ENCODE measurements at regions not wholly inside any gene's neighbourhood (a gene's known extent, or its start where the extent isn't known, plus 50 kb on each side); places are given as distances from the start of the nearest gene placed in this dataset.

DNA sequence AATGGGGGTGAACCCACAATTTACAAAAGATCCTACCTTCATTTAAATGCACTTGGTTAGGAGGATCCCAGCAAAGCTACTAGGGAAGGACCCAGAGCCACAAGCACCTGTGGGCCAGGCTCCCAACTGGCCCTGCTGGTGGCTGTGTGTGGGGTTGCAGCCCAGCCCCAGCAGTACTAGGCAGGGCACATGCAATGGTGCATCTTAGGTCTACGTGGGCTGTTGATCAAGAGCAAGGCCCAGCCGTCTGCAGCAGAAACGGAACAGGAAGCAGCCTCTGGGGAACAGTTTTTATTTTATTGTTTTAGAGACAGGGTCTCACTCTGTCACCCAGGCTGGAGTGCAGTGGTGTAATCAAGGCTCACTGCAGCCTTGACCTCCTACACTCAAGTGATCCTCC is 134.1 kb upstream of the RAB4A start:
- no peaks in the 10 kb centered on the region for H3K79me2 ChIP-seq (replicated peaks; ENCODE audit: insufficient read depth, low read length)
- H3K9me3 ChIP-seq (ENCODE audit: low read length) = no peaks in the 10 kb centered on the region
- no peak overlapping the region for H3K4me3 ChIP-seq (ENCODE audit: low read length)
- TF ChIP-seq MXI1 (conservative IDR thresholded peaks at IDR 0.05; ENCODE audit: poor library complexity, severe bottlenecking) (no peak), RAD21 (conservative IDR thresholded peaks at IDR 0.05) (no peak), EP300 (conservative IDR thresholded peaks at IDR 0.05; ENCODE audit: poor library complexity, severe bottlenecking) (no peak), EZH2 (IDR thresholded peaks at IDR 0.05; ENCODE audit: borderline replicate concordance, insufficient read depth, low read length, poor library complexity, severe bottlenecking) (no peak), SMC3 (conservative IDR thresholded peaks at IDR 0.05; ENCODE audit: poor library complexity) (no peak), TAF1 (IDR thresholded peaks at IDR 0.05; ENCODE audit: low read depth) (no peak), POLR2AphosphoS5 (IDR thresholded peaks at IDR 0.05) (no peak)
- TF ChIP-seq, protein P1, sequence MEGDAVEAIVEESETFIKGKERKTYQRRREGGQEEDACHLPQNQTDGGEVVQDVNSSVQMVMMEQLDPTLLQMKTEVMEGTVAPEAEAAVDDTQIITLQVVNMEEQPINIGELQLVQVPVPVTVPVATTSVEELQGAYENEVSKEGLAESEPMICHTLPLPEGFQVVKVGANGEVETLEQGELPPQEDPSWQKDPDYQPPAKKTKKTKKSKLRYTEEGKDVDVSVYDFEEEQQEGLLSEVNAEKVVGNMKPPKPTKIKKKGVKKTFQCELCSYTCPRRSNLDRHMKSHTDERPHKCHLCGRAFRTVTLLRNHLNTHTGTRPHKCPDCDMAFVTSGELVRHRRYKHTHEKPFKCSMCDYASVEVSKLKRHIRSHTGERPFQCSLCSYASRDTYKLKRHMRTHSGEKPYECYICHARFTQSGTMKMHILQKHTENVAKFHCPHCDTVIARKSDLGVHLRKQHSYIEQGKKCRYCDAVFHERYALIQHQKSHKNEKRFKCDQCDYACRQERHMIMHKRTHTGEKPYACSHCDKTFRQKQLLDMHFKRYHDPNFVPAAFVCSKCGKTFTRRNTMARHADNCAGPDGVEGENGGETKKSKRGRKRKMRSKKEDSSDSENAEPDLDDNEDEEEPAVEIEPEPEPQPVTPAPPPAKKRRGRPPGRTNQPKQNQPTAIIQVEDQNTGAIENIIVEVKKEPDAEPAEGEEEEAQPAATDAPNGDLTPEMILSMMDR (IDR thresholded peaks at IDR 0.05; ENCODE audit: poor library complexity, severe bottlenecking) = no peak
- TF ChIP-seq, protein P2, sequence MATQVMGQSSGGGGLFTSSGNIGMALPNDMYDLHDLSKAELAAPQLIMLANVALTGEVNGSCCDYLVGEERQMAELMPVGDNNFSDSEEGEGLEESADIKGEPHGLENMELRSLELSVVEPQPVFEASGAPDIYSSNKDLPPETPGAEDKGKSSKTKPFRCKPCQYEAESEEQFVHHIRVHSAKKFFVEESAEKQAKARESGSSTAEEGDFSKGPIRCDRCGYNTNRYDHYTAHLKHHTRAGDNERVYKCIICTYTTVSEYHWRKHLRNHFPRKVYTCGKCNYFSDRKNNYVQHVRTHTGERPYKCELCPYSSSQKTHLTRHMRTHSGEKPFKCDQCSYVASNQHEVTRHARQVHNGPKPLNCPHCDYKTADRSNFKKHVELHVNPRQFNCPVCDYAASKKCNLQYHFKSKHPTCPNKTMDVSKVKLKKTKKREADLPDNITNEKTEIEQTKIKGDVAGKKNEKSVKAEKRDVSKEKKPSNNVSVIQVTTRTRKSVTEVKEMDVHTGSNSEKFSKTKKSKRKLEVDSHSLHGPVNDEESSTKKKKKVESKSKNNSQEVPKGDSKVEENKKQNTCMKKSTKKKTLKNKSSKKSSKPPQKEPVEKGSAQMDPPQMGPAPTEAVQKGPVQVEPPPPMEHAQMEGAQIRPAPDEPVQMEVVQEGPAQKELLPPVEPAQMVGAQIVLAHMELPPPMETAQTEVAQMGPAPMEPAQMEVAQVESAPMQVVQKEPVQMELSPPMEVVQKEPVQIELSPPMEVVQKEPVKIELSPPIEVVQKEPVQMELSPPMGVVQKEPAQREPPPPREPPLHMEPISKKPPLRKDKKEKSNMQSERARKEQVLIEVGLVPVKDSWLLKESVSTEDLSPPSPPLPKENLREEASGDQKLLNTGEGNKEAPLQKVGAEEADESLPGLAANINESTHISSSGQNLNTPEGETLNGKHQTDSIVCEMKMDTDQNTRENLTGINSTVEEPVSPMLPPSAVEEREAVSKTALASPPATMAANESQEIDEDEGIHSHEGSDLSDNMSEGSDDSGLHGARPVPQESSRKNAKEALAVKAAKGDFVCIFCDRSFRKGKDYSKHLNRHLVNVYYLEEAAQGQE (IDR thresholded peaks at IDR 0.05; ENCODE audit: borderline replicate concordance) = no peak
- H4K20me1 ChIP-seq (ENCODE audit: insufficient read depth) = no peaks in the 10 kb centered on the region
- H3F3A ChIP-seq (ENCODE audit: insufficient read depth, low read length, poor library complexity, severe bottlenecking) = no peaks in the 10 kb centered on the region
- no peak overlapping the region for H3K27ac ChIP-seq (ENCODE audit: low read length)
- H3K9me2 ChIP-seq (ENCODE audit: insufficient read depth, low read length) = no peaks in the 10 kb centered on the region
- H3K27me3 ChIP-seq (ENCODE audit: insufficient read depth, low read depth, low read length) = no peaks in the 10 kb centered on the region
- H3K9ac ChIP-seq (ENCODE audit: low read length) = no peak overlapping the region
- no peak overlapping the region for H3K4me2 ChIP-seq (ENCODE audit: low read length)
- H2AFZ ChIP-seq (ENCODE audit: low read depth, low read length) = no peak overlapping the region
- no peaks in the 10 kb centered on the region for H3K36me3 ChIP-seq (ENCODE audit: insufficient read depth, low read length)

DNA sequence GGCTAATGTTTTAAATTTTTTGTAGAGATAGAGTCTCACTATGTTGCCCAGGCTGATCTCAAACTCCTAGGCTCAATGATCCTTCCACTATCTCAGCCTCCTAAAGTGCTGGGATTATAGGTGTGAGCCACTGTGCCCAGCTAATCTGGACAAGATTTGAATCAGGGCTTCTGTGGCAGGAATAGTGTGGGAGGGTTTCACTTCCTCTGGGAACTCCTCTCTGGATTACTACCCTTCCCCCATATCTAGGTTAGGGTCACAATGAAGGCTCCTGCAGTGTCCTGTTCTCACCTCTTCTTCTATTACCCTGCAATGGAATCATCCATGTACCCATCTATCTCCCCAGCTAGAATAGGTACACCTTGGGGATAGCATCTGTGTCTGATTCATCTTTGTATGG is 133.6 kb upstream of the RAB4A start:
- H3K79me2 ChIP-seq (replicated peaks; ENCODE audit: insufficient read depth, low read length) = no peaks in the 10 kb centered on the region
- no peaks in the 10 kb centered on the region for H3K9me3 ChIP-seq (ENCODE audit: low read length)
- no peak overlapping the region for H3K9ac ChIP-seq (ENCODE audit: low read length)
- no peaks in the 10 kb centered on the region for H3K27me3 ChIP-seq (ENCODE audit: insufficient read depth, low read depth, low read length)
- no peaks in the 10 kb centered on the region for H4K20me1 ChIP-seq (ENCODE audit: insufficient read depth)
- H3K36me3 ChIP-seq (ENCODE audit: insufficient read depth, low read length) = no peaks in the 10 kb centered on the region
- no peak overlapping the region for H3K27ac ChIP-seq (ENCODE audit: low read length)
- no peaks in the 10 kb centered on the region for H3K9me2 ChIP-seq (ENCODE audit: insufficient read depth, low read length)
- TF ChIP-seq EP300 (conservative IDR thresholded peaks at IDR 0.05; ENCODE audit: poor library complexity, severe bottlenecking) = no peak
- no peak for TF ChIP-seq TAF1 (IDR thresholded peaks at IDR 0.05; ENCODE audit: low read depth)
- TF ChIP-seq, protein P2 (IDR thresholded peaks at IDR 0.05; ENCODE audit: borderline replicate concordance) = no peak
- TF ChIP-seq EZH2 (IDR thresholded peaks at IDR 0.05; ENCODE audit: borderline replicate concordance, insufficient read depth, low read length, poor library complexity, severe bottlenecking) = no peak
- no peak for TF ChIP-seq POLR2AphosphoS5 (IDR thresholded peaks at IDR 0.05)
- TF ChIP-seq, protein P1 (IDR thresholded peaks at IDR 0.05; ENCODE audit: poor library complexity, severe bottlenecking) = no peak
- no peak for TF ChIP-seq RAD21 (conservative IDR thresholded peaks at IDR 0.05)
- TF ChIP-seq MXI1 (conservative IDR thresholded peaks at IDR 0.05; ENCODE audit: poor library complexity, severe bottlenecking) = no peak
- TF ChIP-seq SMC3 (conservative IDR thresholded peaks at IDR 0.05; ENCODE audit: poor library complexity) = no peak
- no peak overlapping the region for H3K4me3 ChIP-seq (ENCODE audit: low read length)
- no peaks in the 10 kb centered on the region for H3F3A ChIP-seq (ENCODE audit: insufficient read depth, low read length, poor library complexity, severe bottlenecking)
- H3K4me2 ChIP-seq (ENCODE audit: low read length) = no peak overlapping the region
- no peak overlapping the region for H2AFZ ChIP-seq (ENCODE audit: low read depth, low read length)
